ENCODE measurements at regions not wholly inside any gene's neighbourhood (a gene's known extent, or its start where the extent isn't known, plus 50 kb on each side); places are given as distances from the start of the nearest gene placed in this dataset.

GRCh38 chr5:97541864-97542263 lies 358.8 kb upstream of the RIOK2 start:
- no peak overlapping the region for H3K4me3 ChIP-seq (ENCODE audit: low read depth, low read length, poor library complexity, severe bottlenecking)
- H3K4me1 ChIP-seq (ENCODE audit: insufficient read depth, low read length, poor library complexity, severe bottlenecking), result no peaks in the 10 kb centered on the region
- intact Hi-C loops (cut with micrococcal nuclease; ENCODE audit: unreplicated experiment), result no loop called here
- DNase-seq (ENCODE audit: low spot score), result no peak
- no peaks in the 10 kb centered on the region for H3K36me3 ChIP-seq (ENCODE audit: insufficient read depth, low read length, poor library complexity, severe bottlenecking)
- BruUV-seq (replicated peaks), result no TSS peak
- H3K27me3 ChIP-seq (replicated peaks; ENCODE audit: insufficient read depth, low read depth, low read length, poor library complexity), result no peaks in the 10 kb centered on the region
- ChIA-PET POLR2A (ENCODE audit: low non-redundant PET) (no interaction called here), CTCF (no interaction called here)
- H3K27ac ChIP-seq (ENCODE audit: low read depth, low read length, poor library complexity, severe bottlenecking), result no peak overlapping the region
- TF ChIP-seq, protein P1, sequence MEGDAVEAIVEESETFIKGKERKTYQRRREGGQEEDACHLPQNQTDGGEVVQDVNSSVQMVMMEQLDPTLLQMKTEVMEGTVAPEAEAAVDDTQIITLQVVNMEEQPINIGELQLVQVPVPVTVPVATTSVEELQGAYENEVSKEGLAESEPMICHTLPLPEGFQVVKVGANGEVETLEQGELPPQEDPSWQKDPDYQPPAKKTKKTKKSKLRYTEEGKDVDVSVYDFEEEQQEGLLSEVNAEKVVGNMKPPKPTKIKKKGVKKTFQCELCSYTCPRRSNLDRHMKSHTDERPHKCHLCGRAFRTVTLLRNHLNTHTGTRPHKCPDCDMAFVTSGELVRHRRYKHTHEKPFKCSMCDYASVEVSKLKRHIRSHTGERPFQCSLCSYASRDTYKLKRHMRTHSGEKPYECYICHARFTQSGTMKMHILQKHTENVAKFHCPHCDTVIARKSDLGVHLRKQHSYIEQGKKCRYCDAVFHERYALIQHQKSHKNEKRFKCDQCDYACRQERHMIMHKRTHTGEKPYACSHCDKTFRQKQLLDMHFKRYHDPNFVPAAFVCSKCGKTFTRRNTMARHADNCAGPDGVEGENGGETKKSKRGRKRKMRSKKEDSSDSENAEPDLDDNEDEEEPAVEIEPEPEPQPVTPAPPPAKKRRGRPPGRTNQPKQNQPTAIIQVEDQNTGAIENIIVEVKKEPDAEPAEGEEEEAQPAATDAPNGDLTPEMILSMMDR (conservative IDR thresholded peaks at IDR 0.05; ENCODE audit: low read depth, low read length), result no peak
- no peak for TF ChIP-seq EZH2 (IDR thresholded peaks at IDR 0.05; ENCODE audit: borderline replicate concordance, low read depth, low read length, poor library complexity, severe bottlenecking)
- no peaks in the 10 kb centered on the region for H3K9me3 ChIP-seq (ENCODE audit: low read depth, low read length, poor library complexity, severe bottlenecking)

DNA sequence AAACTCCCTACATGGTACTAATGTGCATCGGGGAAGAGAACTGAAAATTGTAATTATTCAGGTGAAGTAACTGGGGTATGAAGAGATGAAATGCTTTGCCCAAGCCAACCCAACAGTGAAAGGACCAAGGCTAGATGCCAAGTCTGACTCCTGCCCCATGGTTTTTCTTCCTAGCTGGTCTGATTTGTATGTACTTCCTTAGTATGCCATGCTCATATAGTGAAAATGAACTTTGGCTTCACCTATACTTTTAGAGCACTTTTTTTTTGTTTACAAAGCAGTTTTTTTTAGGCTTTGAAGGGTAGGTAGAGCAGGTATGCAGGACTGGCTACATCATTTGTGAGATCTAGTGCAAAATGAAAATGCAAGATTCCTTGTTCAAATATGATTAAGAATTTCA lies 359.4 kb upstream of the RIOK2 start:
- Histone ChIP-seq H3K36me3 (ENCODE audit: insufficient read depth, low read length, poor library complexity, severe bottlenecking) (no peaks in the 10 kb centered on the region), H3K4me3 (ENCODE audit: low read depth, low read length, poor library complexity, severe bottlenecking) (no peak overlapping the region), H3K9me3 (ENCODE audit: low read depth, low read length, poor library complexity, severe bottlenecking) (no peaks in the 10 kb centered on the region), H3K27me3 (replicated peaks; ENCODE audit: insufficient read depth, low read depth, low read length, poor library complexity) (no peaks in the 10 kb centered on the region), H3K27ac (ENCODE audit: low read depth, low read length, poor library complexity, severe bottlenecking) (no peak overlapping the region), H3K4me1 (ENCODE audit: insufficient read depth, low read length, poor library complexity, severe bottlenecking) (no peaks in the 10 kb centered on the region)
- no TSS peak for BruUV-seq (replicated peaks)
- CTCF ChIA-PET, result no interaction called here
- intact Hi-C loops (cut with micrococcal nuclease; ENCODE audit: unreplicated experiment), result no loop called here
- POLR2A ChIA-PET (ENCODE audit: low non-redundant PET), result no interaction called here
- no peak for DNase-seq (ENCODE audit: low spot score)
- TF ChIP-seq EZH2 (IDR thresholded peaks at IDR 0.05; ENCODE audit: borderline replicate concordance, low read depth, low read length, poor library complexity, severe bottlenecking), result no peak
- TF ChIP-seq, protein P1 (conservative IDR thresholded peaks at IDR 0.05; ENCODE audit: low read depth, low read length), result no peak

DNA sequence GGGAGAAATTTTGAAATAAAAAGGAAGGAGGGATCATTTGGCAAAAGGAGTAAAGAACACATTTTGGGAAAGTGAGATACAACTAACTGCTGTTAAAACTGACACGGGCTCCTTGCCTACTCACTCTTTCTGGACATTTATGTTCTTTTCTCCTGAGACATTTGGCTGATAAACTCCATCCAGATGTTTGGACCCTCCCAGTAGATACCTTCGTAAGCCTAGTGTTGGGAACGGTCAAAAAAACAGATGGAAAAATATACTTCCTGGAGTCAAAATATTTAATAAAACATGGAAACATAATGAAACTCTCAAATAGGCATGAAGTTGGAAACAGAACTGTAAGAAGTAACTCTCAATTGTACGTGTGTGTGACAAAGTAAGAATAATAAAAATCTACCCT lies 360.1 kb upstream of the RIOK2 start:
- Histone ChIP-seq H3K9me3 (ENCODE audit: low read depth, low read length, poor library complexity, severe bottlenecking) (no peaks in the 10 kb centered on the region), H3K36me3 (ENCODE audit: insufficient read depth, low read length, poor library complexity, severe bottlenecking) (no peaks in the 10 kb centered on the region), H3K27me3 (replicated peaks; ENCODE audit: insufficient read depth, low read depth, low read length, poor library complexity) (no peaks in the 10 kb centered on the region), H3K27ac (ENCODE audit: low read depth, low read length, poor library complexity, severe bottlenecking) (no peak overlapping the region), H3K4me1 (ENCODE audit: insufficient read depth, low read length, poor library complexity, severe bottlenecking) (peaks cover 3% of the 10 kb centered on the region), H3K4me3 (ENCODE audit: low read depth, low read length, poor library complexity, severe bottlenecking) (no peak overlapping the region)
- BruUV-seq (replicated peaks), result no TSS peak
- ChIA-PET CTCF (no interaction called here), POLR2A (ENCODE audit: low non-redundant PET) (no interaction called here)
- no peak for TF ChIP-seq EZH2 (IDR thresholded peaks at IDR 0.05; ENCODE audit: borderline replicate concordance, low read depth, low read length, poor library complexity, severe bottlenecking)
- TF ChIP-seq, protein P1 (conservative IDR thresholded peaks at IDR 0.05; ENCODE audit: low read depth, low read length), result no peak
- DNase-seq (ENCODE audit: low spot score), result no peak
- intact Hi-C loops (cut with micrococcal nuclease; ENCODE audit: unreplicated experiment), result no loop called here
